AG10803 (cell line): ENCODE measurements at regions not wholly inside any gene's neighbourhood (a gene's known extent, or its start where the extent isn't known, plus 50 kb on each side); places are given as distances from the start of the nearest gene placed in this dataset.

Experiments used
- DNase-seq: peaks from one replicate; pipeline ENCODE4 v3.0.0; 2010; ENCODE audit warnings: low read depth
- H3K4me3 ChIP-seq: 2 replicates; pipeline ENCODE4 v1.5.1; 2011; ENCODE audit warnings: mild to moderate bottlenecking, low read length, control low read depth
- CTCF ChIP-seq: conservative IDR thresholded peaks from 2 replicates; pipeline ENCODE4 v1.5.1; 2011; ENCODE audit warnings: mild to moderate bottlenecking, low read length, control low read depth, inconsistent platforms

DNA sequence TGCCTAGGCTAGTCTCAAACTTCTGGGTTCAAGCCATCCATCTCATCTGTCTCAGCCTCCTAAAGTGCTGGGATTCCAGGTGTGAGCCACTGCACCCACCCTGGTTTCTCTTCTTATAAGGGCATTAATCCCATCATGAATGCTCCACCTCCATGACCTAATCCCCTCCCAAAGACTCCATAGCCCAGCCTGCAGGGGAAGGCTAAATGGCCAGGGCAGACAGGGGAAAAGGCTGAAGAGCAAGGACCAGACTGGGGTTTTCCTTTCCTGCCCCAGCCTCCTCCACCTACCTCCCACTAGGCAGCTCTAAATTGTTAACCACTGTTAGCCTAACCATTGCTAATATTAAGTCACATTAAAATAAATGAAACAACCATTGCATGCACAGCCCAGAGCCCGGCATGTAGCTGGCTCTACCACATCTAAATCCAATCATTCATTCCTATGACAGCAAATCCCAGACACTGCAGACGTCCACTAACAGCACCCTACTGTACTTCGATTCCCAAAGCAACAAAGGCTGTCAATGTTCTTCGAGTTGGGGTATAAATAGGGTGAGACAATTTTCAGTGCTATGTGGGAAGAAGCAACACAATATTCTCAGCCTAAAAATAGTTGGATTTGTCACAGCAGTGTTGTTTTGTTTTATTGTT, 243.2 kb upstream of the ARID1B start:
- no peak for TF ChIP-seq CTCF
- no peak for DNase-seq

GRCh38 chr6:156526081-156526480, 251.1 kb upstream of the ARID1B start:
- H3K4me3 ChIP-seq = no peak overlapping the region
- no peak for TF ChIP-seq CTCF

More for the DNA sequence above, 243.2 kb upstream of the ARID1B start:
- no peak overlapping the region for H3K4me3 ChIP-seq

GRCh38 chr6:156525541-156525940, 251.6 kb upstream of the ARID1B start:
- no peak for DNase-seq
- no peak for TF ChIP-seq CTCF
- H3K4me3 ChIP-seq = no peak overlapping the region

More at GRCh38 chr6:156526081-156526480, 251.1 kb upstream of the ARID1B start:
- DNase-seq = no peak

DNA sequence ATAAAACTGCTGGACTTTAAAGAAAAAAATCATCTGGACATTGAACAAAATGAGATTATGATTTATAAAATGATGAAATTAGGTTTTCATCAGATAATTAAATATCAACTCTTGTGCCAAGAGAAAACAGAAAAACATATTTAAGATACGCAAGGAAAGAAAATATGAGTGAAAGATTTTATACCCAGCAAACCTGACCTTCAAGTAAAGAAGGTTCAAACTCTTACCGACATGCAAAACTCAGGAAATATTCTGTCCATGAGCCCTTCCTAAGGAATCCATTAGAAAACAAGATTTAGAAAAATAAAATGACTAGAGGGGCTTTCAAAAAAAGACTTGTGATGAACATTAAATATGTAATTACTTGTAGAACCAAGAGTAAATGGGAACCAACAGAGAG, 257.2 kb upstream of the ARID1B start:
- H3K4me3 ChIP-seq = no peak overlapping the region
- DNase-seq = no peak
- no peak for TF ChIP-seq CTCF

- no peak for TF ChIP-seq CTCF
- no peak for DNase-seq
- no peak overlapping the region for H3K4me3 ChIP-seq
These were observed 260.1 kb upstream of the ARID1B start for GRCh38 chr6:156517088-156517487.

GRCh38 chr6:156515242-156515641, 261.9 kb upstream of the ARID1B start:
- TF ChIP-seq CTCF = no peak
- H3K4me3 ChIP-seq = no peak overlapping the region
- no peak for DNase-seq

- DNase-seq = no peak
- TF ChIP-seq CTCF = no peak
- H3K4me3 ChIP-seq = no peak overlapping the region
These were observed 263.7 kb upstream of the ARID1B start for GRCh38 chr6:156513504-156513903.
